Neural progenitor cell (in vitro differentiated cells): ENCODE measurements at regions not wholly inside any gene's neighbourhood (a gene's known extent, or its start where the extent isn't known, plus 50 kb on each side); places are given as distances from the start of the nearest gene placed in this dataset.

Source experiments
- CTCF ChIP-seq: fragments of 200-600 bp; sonication (generic); IDR thresholded peaks from 2 replicates; pipeline ENCODE4 v1.5.1; 2017; ENCODE audit warnings: antibody characterized with exemption, mild to moderate bottlenecking
- EZH2 ChIP-seq: fragments of 200-600 bp; sonication (generic); IDR thresholded peaks from 2 replicates; pipeline ENCODE4 v1.6.1; 2017; ENCODE audit warnings: antibody characterized with exemption, mild to moderate bottlenecking, moderate library complexity

GRCh38 chr2:61758159-61758558 lies 95.7 kb downstream of the FAM161A start:
- TF ChIP-seq EZH2 (no peak), CTCF (no peak)
